HG02884 (cell line): ENCODE measurements at regions not wholly inside any gene's neighbourhood (a gene's known extent, or its start where the extent isn't known, plus 50 kb on each side); places are given as distances from the start of the nearest gene placed in this dataset.

Experiments used
- ATAC-seq: cut with Tn5 transposase; IDR thresholded peaks from one replicate; pipeline ENCODE4 v1.9.1; 2021; ENCODE audit warnings: mild to moderate bottlenecking, moderate library complexity; ENCODE audit not compliant: unreplicated experiment

DNA sequence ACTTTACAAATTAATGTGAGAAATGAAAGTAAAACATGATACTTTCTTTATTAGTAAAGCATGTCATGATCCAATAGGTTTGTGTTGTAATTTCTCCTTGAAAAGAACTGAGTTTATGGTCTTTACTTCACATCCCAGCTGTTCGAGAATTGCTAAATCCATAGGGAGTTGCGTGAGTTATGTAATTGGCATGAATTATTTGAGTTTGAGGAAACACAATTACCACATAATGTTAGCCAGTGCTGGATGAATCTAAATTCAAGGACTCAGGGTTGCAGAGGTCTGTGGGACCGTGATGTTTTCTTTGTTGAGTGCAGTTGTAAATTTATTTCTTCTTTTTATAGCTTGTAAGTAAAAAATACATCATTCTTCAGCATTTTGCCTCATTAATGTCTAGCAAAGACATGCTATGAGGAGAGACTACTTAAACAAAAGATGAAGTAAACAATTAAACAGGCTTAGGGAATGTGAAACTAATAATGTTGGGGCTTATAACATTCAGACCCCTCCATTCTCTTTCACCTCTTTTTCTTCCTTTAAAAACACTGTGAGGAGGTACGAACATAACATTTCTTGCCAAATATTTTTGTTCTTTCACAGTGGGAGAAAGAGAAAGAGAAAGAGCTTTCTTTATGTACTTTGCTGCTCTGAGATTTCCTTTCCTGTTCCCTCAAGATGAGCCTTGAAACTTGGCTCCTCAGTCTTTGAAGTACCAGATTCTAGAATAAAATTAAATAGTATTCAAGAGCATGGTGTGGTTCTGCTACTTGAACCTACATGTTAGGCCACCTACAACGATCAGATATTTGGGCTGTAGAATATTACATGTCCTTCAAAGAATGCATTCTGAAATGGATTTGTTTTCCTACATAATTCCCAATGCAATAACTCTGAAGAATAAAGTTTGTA, 159.6 kb upstream of the ANK2 start:
- ATAC-seq: no peak

DNA sequence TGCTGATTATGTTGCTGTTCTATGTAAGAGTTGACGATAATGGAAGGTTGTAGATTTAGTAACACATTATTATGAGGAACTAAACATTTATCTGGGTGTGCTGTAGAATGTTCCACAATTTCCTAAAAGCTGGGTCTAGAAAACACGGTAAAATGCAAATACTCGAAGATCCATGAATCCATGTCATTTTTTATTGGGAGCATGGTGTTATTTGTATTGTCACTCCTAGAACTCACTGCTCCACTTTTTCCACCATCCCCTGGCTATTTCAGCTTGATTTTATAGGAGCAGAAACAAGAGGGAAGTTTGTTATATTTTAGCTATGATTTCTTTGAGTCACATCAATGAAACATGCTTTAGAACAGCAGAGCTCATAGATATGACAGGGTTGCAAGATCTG, 155.0 kb upstream of the ANK2 start:
- no peak for ATAC-seq

DNA sequence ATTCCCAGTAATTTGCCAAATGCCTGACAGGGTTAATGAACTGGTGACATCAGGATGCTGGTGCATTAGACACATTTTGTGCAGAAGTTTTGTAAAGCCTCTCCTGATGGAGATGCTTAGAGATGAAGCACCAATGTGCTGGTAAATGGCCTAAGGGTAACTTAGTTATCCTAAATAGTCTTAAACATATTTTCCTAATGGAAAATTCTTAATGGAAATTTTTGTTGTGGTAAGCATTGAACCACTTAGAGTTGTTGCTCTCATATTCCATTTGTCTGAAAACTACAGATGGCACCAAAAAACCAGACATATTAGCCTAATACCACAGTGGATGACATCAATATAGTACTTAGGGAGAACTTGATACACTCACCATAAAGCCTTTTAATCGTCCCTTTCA, 154.5 kb upstream of the ANK2 start:
- ATAC-seq: no peak

DNA sequence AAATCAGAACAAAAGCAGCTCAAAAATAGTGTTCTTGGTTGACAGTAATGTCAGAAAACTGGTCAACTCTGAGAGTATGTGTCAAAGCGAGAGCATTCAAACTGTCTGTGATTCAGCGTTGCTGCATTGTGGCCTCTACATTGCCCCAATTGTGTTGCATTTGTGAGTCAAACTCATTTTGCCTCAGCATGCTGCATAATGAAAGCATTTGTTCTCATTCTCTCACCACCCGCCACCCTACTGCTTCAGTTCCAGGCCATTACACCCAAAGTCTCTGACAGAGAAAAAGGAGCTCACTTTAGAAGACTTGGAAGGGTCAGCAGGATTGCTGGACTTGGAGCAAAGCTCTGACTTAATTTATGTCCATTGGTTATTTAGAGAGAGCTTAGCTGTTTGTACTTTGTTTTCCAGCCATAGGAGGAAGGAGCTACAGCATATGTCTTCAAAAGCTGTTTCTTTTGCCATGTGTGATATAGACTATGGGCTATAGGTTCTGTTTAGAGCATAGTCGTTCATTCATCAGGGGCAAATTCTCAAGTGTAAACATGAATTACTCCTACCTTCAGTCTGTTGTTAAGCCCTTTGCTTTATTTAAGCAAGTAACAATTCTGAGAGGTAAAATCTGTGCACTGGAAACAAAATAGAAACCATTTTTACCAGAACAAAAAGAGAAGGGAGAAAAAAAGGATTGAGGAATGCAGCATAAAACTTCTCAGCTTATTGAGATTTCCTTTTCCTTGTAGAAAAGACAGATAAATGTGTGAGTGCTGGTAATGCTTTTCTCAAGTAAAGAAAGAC, 153.4 kb upstream of the ANK2 start:
- peak; percentile 85 for ATAC-seq

DNA sequence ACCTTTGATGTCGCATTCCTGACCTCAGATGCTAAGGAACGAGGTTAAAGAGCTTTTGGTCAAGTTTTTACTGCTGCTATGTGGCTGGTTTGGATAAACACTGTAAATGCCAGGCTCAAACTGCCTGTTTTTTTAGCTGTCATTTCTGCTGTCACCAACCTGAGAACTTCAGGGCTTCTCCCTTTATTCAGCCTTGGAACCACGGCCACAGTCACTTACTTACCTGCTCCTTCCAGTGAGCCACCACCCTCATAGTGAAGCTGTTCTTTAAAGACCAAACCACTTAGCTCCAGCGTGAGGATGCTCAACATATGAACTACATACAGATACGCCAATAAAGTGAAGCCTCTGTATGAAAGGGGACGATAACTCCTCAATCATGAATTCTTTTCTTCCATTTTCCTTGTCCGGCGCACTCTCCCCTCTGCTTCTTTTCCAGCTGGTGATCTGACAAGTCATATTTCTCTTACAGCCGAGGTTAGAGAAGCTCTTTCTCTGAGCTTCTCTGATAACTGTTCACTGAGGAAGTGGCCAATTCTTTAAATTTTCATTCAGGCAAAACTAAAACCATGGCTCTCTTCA, 152.8 kb upstream of the ANK2 start:
- ATAC-seq: no peak

DNA sequence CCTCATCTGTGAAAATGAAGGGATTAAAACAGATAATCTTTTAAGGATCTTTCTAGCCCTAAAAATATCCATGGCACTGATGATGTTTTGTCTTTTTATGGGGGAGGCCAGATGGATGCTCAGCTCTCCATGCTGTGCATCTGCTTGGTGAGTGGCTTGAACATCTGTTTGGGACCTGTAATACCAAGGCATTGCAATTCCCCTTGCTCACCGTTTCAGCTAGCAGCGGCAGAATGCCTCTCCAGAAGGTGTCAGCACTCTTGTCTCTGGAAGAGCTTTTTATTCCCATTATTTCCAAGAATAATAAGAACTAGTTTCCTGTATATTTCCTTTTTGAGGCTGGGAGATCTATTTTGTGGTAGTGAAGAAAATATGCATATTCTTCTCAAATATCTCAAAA, 151.9 kb upstream of the ANK2 start:
- ATAC-seq: no peak

DNA sequence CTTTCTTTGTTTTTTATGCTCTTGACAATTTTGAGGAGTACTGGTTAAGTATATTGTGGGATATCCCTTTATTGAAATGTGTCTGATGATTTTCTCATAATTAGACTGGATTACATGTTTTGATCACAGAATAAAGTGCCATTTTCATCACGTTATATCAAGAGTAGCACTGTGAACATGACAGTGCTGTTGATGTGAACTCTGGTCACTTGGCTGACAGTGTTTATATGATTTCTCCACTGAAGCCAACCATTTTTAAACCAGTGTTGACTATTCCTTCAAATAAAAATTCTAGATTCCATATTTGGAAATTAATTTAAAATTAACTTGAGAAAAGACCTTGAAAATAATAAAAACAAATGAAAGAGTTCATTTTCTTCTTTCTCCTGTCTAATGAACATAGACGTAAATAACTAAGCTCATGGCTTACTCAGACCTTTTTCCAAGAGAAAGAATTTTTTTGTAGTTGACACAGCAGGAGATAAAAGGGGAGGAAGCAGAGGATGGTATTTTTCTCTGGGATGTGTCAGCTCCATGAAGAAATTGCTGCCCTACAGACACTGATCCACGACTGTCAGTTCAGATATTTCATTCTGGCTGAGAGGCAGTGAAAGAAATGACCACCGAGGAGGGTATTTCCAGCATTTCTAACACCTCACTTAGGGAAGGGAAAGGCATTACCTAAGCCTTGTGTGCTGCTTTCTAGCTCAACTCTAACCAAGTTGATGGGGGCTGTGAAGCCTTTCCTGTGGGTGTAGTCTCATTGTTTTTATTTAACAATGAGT, 150.9 kb upstream of the ANK2 start:
- no peak for ATAC-seq

DNA sequence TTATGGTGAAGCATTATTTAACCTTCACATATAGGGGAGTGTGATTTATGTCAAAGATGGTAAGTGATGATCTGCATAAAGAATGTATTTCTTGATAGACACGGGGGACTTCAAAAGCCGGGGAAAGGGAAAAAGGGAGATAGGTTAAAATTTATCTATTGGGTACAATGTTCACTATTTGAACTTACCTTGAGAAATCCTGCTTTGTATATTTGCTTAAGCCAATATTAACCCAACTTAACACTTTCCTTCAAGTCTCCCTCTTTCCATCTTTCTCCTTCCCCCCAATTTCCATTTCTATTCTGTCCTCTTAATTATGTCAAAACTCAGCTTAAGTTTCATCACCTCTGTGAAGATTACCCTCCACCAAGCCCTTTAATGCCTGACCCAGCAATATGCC, 149.0 kb upstream of the ANK2 start:
- no peak for ATAC-seq

DNA sequence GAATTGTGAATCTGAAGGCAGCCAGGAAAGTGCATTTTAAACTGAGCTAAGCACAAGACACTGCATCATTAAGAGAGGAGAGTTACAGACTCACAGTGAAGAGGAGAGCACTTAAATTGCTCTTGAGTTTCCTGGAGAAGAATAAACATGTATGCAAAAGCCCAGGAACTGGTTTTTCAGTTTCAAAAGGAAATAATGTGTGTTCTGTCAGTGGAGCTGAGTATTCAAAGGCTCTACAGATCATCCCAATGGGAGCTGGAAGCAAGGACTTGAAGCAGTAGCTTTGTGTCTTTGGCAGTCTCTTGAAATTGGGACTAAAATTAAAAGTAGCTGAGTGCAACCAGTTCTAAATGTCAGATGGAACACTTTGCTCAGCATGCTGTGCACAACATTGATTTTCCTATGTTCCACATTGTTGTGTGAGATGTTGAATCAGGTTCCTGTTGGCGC, 147.5 kb upstream of the ANK2 start:
- no peak for ATAC-seq

DNA sequence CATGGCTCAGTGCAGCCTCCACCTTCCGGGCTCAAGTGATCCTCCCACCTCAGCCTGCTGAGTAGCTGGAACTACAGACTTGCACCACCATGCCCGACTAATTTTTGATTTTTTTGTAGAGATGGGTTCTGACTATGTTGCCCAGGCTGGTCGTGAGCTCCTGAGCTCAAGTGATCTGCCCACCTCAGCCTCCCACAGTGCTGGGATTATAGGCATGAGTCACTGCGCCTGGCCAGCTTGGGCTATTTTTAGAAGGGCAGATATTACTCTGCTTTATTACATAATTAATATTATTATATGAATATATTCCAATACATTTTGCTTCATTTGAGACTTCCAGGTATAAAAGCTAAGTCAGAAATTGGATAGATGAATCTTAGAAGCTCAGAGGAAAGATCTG, 143.7 kb upstream of the ANK2 start:
- ATAC-seq: no peak

DNA sequence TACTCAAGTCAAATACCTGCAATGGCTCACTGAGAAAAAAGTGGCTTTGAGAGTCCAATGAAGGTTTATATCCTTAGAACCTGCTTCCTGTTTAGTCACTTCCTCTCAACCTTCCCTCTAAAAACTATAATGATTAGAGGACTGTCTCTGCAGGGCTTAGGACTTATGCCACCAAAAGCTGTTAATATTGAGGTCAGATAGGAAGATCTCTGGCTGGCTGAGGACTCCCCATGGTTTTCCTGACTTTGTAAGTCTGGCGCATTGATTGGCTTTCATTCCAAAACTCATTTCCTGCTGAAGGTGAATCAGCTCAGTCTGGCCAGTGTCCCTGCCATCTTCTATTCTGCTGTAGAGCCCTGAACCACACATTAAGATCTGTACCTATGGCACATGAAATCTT, 140.9 kb upstream of the ANK2 start:
- ATAC-seq: no peak

DNA sequence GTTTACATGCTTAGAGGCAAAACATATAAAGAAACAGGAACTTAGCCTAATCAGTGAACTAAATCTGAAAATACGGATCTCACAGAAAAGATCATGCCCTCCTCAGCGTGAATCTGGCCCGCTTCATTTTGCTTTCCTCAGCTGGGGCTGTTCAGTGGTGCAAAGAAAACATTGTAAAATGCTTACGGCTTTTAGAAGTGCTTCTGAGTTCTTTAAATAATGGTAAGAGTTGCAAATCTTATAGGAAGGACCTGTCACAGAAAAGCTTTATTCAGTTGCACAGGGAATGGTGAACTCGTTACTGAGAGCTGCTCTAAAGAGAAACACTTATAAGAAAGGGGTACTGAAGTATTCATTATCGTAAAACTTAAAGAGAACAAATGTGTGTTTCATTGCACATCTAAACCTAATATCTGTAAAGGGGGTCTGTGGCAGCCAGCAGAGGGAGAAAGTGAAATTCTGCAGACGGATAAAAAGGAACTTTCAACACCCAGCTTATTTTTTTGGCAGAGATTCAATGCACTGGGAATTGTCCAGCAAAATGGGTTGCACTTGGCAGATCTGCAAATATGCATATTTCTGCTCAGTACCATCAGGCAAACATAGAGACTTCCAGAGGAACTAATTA, 139.2 kb upstream of the ANK2 start:
- no peak for ATAC-seq

DNA sequence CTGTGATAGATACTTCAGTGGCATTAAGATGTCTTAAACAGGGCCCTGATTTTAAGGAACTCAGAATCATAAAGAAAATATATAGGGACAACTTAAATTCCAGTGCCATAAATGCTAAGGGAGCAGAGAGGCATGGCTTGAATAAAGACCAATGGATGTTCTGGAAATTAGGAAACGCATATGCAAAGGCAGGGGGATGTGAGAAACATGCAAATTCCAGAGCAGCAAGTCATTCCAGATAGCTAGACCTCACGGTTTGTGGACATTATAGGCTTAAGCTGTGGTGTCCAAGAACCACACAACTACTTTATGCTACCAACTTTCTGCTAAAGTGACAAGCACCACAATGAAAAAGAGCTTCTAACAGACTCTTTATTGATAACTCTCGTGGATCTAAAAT, 132.6 kb upstream of the ANK2 start:
- no peak for ATAC-seq

DNA sequence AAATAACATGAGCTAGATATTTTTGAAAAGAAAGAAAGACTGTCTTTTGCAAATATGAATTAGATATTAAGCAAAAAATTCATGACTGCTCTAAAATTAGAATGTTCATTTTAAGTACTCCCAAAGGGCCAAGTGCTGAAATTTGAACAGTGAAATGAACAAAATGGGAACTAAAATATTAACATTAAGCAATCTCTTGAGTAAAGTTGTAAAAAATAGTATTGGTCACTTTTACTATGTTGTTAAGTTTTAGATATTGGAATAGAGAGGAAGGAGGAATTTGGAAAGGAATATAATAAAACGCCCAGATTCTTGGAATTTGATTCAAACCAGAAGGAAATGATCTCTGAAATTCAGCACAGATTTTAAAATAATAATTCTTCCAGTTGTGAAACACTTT, 125.9 kb upstream of the ANK2 start:
- no peak for ATAC-seq

DNA sequence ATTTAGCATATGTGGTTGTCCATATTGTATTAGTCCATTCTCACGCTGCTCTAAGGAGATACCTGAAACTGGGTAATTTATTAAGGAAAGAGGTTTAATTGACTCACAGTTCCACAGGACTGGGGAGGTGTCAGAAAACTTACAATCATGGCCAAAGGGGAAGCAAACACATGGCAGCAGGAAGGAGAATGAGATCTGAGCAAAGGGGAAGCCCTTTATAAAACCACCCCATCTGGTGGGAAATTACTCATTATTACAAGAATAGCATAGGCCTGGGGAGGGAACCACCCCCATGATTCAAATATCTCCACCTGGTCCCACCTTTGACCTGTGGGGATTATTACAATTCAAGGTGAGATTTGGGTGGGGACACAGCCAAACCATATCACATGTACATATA, 122.6 kb upstream of the ANK2 start:
- no peak for ATAC-seq

DNA sequence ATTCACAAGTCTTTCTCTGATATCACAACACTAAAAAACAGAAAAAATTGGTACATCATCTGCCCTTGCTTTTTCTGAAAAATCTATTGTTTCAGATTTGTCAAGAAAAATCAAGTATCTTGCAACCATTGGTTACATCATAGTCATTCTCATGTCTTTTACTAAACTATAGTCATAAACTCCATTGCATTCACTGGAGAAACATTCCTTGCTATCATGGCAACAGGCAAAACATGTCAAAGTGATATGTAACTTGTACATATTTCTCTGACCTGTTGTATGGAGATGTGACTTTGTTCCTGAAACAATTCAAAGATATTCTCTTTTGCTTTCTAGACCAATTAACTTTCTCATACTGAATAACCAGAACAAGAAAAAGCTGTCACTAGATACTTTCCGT, 121.9 kb upstream of the ANK2 start:
- ATAC-seq: no peak

DNA sequence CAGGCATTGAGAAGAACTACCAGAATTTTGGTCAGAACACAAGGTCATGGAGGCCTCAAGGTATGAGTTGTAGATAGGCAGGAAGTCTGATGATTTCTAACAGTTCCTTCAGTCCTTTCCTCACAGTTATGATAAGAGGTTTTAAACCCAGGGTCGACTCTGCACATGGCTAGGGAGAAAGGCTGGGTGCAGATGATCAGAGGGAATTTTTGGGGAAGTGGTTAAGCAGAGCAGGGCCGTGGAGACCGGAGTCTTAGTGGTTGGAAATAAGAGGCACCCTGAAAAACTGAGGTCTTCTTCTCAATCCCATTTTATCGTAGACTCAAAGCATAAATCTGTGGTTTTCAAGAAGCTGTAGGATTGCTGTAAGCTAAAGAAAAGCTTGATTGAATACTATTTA, 118.5 kb upstream of the ANK2 start:
- ATAC-seq: no peak

DNA sequence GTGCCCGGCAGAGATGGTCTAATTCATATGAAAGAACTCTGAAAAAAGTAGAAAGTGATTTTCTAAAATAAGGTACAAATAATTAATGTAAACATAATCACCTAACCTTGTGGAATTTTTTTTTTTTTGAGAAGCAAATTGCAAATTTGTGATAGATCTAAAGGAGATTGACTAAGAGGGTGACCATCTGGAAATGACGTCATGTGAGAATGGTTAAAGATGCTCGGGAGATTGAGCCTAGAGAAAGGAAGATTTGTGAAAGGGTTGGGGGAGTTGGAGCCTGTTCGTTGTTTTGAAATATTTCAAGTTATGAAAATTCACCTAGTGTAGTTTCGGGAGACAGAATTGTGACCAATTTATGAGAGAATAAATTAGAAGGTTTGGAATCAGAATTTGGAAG, 115.7 kb upstream of the ANK2 start:
- ATAC-seq: no peak

DNA sequence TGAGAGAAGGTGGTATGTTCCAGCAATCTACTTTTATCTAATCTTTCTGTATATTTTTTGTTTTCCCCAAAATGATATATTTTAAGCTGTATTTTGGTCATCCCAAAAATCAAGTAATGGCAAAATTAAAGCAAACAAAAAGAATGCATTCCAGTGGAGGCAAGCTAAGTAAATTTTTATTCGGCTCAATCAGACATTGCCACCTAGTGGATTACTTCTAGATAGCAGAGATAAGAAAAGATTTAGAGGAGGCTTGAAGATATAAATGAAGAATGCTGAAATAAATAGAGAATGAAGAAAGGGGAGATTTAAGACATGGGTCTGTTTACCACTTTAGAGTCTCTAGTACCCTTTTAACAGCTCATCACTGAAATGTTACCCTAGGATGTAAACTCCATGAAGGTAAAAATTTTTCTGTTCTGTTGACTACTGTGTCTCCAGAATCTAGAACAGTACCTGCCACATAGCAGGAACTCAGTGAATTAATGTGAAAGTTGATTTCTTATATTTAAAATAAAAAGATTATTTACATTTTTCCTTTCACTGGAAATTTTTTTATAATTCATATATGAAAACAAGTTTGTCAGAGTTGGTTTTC, 110.9 kb upstream of the ANK2 start:
- peak; percentile 60 for ATAC-seq

DNA sequence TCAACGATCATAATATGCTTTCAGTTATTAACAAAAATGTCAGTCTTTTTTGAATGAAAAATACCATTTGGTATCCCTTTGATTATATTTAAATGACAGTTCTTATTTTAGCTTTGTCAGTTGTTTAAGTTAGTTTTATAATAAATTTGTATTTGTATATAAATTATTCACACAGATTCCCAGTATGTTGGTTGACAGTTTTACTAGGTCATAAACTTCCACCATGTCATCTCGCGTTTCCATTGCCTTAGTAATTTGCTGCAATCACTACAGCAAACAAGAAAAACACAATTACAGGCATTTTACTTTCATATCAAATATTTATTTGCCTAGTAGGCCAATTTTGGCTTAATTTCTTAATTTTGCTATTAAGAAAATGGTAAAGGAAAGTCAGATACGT, 109.6 kb upstream of the ANK2 start:
- no peak for ATAC-seq
